A549 (cell line): ENCODE measurements at regions not wholly inside any gene's neighbourhood (a gene's known extent, or its start where the extent isn't known, plus 50 kb on each side); places are given as distances from the start of the nearest gene placed in this dataset.

Experiments
- CTCF ChIP-seq: fragments of >200 bp; sonication (Bioruptor Twin); formaldehyde crosslinking; IDR thresholded peaks from 3 replicates; pipeline ENCODE4 v1.5.1; 2016
- EHMT2 ChIP-seq: fragments of 200-600 bp; sonication (generic); IDR thresholded peaks from 2 replicates; pipeline ENCODE4 v1.6.1; 2016; ENCODE audit warnings: antibody characterized with exemption, low read depth, mild to moderate bottlenecking, moderate library complexity
- EP300 ChIP-seq, 2 experiments: fragments of >200 bp; sonication (Bioruptor Twin); formaldehyde crosslinking; IDR thresholded peaks; 2 replicates in 1 of 2; 3 replicates in 1 of 2; pipeline ENCODE4 v1.6.1; 2016 to 2017
- FOSB ChIP-seq: fragments of 250-450 bp; sonication (Bioruptor Pico); IDR thresholded peaks from 2 replicates; pipeline ENCODE4 v1.5.0; 2020; ENCODE audit warnings: mild to moderate bottlenecking, moderate library complexity
- FOSL2 ChIP-seq, 2 experiments: fragments of 450-650 bp in 1 of 2; fragments of >200 bp in 1 of 2; sonication (Bioruptor Twin) in 1 of 2; formaldehyde crosslinking; IDR thresholded peaks; 2 replicates each; pipeline versions ENCODE4 v1.5.0 to v1.6.1; 2016 to 2020; ENCODE audit warnings: mild to moderate bottlenecking in 1 of 2, moderate library complexity in 1 of 2
- HMGXB4 ChIP-seq: fragments of 250-450 bp; sonication (Bioruptor Pico); IDR thresholded peaks from 2 replicates; pipeline ENCODE4 v1.5.0; 2021; ENCODE audit warnings: mild to moderate bottlenecking, moderate library complexity, borderline replicate concordance
- MAX ChIP-seq: IDR thresholded peaks from 2 replicates; pipeline ENCODE4 v1.6.1; 2012
- MYC ChIP-seq: IDR thresholded peaks from 2 replicates; pipeline ENCODE4 v1.6.1; 2012; ENCODE audit warnings: mild to moderate bottlenecking, inconsistent platforms, low read length, improper control_type of control experiment, borderline replicate concordance
- POLR2A ChIP-seq: IDR thresholded peaks from 2 replicates; pipeline ENCODE4 v1.6.1; 2012; ENCODE audit warnings: mild to moderate bottlenecking, low read length
- RNF2 ChIP-seq: fragments of 200-600 bp; sonication (generic); IDR thresholded peaks from 2 replicates; pipeline ENCODE4 v1.6.1; 2016; ENCODE audit warnings: low read depth, mild to moderate bottlenecking, antibody characterized with exemption, moderate library complexity, borderline replicate concordance
- SMC3 ChIP-seq: fragments of >200 bp; sonication (Bioruptor Twin); formaldehyde crosslinking; IDR thresholded peaks from 3 replicates; pipeline ENCODE4 v1.6.1; 2018; ENCODE audit warnings: inconsistent platforms
- USF2 ChIP-seq: fragments of 450-650 bp; IDR thresholded peaks from 2 replicates; pipeline ENCODE4 v1.6.1; 2014; ENCODE audit warnings: antibody characterized with exemption

GRCh38 chr1:58982259-58982998, 198.6 kb upstream of the JUN start:
- TF ChIP-seq CTCF (no peak), EHMT2 (no peak), EP300 (IDR thresholded peaks at IDR 0.05) (no peak), POLR2A (no peak), HMGXB4 (CRISPR knock-in tag) (no peak), USF2 (no peak), MAX (no peak), FOSB (CRISPR knock-in tag) (no peak), FOSL2 (IDR thresholded peaks at IDR 0.05) (no peak), FOSL2 (CRISPR knock-in tag; IDR thresholded peaks at IDR 0.05) (no peak), SMC3 (no peak), MYC (no peak), RNF2 (no peak)
